C4-2B (cell line): ENCODE measurements at regions not wholly inside any gene's neighbourhood (a gene's known extent, or its start where the extent isn't known, plus 50 kb on each side); places are given as distances from the start of the nearest gene placed in this dataset.

Source experiments
- H3K27ac ChIP-seq: fragments of 450-650 bp; 2 replicates; pipeline ENCODE4 v1.5.1; 2017
- CTCF ChIP-seq: fragments of 450-650 bp; conservative IDR thresholded peaks from 2 replicates; pipeline ENCODE4 v1.5.1; 2017; ENCODE audit warnings: mild to moderate bottlenecking
- ZFX ChIP-seq: fragments of 450-650 bp; IDR thresholded peaks from 2 replicates; pipeline ENCODE4 v1.6.1; 2017

GRCh38 chr9:22198681-22199080, 189.6 kb upstream of the CDKN2B start:
- no peak overlapping the region for H3K27ac ChIP-seq
- TF ChIP-seq CTCF (no peak), ZFX (no peak)

- no peak overlapping the region for H3K27ac ChIP-seq
- TF ChIP-seq ZFX (no peak), CTCF (no peak)
Measured at GRCh38 chr9:22201256-22201655, 192.2 kb upstream of the CDKN2B start.

GRCh38 chr9:22203371-22204138, 194.4 kb upstream of the CDKN2B start:
- no peak overlapping the region for H3K27ac ChIP-seq
- TF ChIP-seq CTCF (no peak), ZFX (no peak)

GRCh38 chr9:22204240-22204639, 195.1 kb upstream of the CDKN2B start:
- H3K27ac ChIP-seq, result no peak overlapping the region
- TF ChIP-seq CTCF (no peak), ZFX (no peak)

GRCh38 chr9:22206833-22207232, 197.7 kb upstream of the CDKN2B start:
- TF ChIP-seq ZFX (no peak), CTCF (no peak)
- no peak overlapping the region for H3K27ac ChIP-seq

GRCh38 chr9:22208846-22209585, 199.9 kb upstream of the CDKN2B start:
- no peak for TF ChIP-seq ZFX
- no peak for TF ChIP-seq CTCF
- no peak overlapping the region for H3K27ac ChIP-seq

- no peak overlapping the region for H3K27ac ChIP-seq
- no peak for TF ChIP-seq ZFX
- TF ChIP-seq CTCF, result no peak
Measured at GRCh38 chr9:22210262-22210661, 201.2 kb upstream of the CDKN2B start.
